Hematopoietic multipotent progenitor cell treated with erythropoietin and hydrocortisone succinate and interleukin-3 and kit ligand, for 4 days (in vitro differentiated cells): ENCODE measurements at regions not wholly inside any gene's neighbourhood (a gene's known extent, or its start where the extent isn't known, plus 50 kb on each side); places are given as distances from the start of the nearest gene placed in this dataset.

Experiments
- DNase-seq: peaks from one replicate; pipeline ENCODE4 v3.0.0-alpha.2; 2015

DNA sequence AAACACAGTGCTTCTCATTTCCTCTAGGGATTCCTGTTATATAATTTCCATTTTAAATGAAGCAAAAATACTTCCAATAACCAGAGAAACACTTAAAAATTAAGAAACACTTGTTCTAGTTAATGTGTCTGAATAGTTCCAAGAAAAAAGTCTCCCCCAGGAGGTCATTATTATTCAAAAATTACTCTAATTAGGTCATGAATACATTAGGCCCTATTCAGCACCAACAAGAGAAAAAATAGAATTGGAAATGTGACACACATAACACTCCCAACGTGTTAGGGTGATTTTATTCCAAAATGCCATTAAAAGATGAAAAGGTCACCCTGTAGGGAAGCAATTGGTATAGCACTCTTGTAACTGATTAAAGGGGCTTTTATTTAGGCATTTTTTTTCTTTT lies 382.1 kb downstream of the TUSC7 start:
- no peak for DNase-seq

GRCh38 chr3:117096549-117096948 lies 387.0 kb downstream of the TUSC7 start:
- DNase-seq: no peak

DNA sequence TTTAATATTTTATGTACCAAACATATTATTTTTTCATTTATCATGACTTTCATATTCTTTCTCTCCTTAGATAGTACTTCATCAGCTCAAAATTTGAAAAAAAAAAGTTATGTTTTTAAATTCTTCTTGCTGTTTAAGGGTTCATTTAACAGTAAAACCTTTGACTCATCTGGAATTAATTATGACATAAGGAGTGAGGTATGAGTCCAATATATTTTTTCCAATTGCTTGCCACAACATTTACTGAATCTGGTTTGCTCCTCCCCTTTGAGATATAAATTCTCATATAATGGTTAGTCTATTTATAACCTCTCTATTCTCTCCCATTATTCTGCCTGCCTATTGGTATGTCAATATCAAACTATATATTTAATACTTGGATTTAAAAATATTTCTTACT lies 387.8 kb downstream of the TUSC7 start:
- DNase-seq: no peak

- no peak for DNase-seq
These were observed 392.1 kb downstream of the TUSC7 start for GRCh38 chr3:117101697-117102096.

- no peak for DNase-seq
These were observed 392.8 kb downstream of the TUSC7 start for GRCh38 chr3:117102426-117102825.

DNA sequence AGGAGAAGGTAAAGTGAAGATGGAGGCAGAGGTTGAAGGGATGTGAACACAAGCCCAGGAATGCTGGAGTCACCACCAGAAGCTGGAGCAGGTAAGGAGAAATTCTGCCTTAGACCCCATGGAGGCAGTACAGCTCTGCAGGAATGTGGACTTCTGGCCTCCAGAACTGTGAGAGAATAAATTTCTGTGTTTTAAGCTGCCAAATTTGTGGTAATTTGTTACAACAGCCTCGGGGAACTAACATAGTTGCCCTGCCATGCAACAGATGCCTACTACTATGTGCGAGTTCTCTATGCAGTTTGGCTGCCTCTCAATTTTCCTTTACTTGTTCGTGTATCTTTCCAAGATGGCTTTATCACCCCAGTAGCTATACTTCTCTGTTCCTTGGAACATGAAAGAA lies 394.1 kb downstream of the TUSC7 start:
- DNase-seq: no peak

DNA sequence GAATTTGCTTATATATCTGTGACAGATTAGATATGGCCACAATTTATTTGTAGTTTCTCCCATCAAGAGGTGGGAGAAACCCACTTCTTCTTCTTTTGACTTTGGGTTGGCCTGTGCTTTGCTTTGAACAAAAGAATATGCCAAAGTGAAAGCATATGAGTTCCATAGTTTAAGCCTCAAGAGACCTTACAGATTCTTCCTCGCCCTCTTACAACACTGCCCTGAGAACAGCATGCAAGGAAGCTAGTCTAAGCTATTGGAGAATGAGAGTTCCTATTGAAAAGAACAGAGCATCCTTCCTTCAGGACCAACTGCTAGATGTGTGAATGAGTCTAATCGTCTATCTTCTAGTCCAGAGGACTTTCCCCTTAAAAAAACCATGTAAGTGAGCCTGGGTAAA lies 394.8 kb downstream of the TUSC7 start:
- no peak for DNase-seq

GRCh38 chr3:117104792-117105191 lies 395.2 kb downstream of the TUSC7 start:
- DNase-seq: no peak

DNA sequence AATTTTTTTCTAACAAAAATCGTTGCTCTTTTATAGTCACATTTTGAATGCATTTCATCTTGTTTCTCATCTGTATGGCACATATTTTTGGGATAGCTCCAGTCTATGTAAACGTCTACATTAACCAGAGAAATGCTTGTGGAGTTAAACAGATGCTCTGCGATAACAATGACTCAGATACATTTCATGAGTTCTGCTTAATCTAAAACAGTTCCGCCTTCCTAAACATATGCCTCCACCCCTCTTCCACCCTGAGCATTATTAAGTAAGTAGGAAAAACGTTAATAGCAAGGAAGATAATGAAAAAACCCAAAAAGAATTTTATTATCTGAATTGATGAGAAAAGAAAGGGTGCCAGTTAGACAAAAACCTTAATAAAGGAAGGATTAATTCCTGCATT lies 396.1 kb downstream of the TUSC7 start:
- no peak for DNase-seq

DNA sequence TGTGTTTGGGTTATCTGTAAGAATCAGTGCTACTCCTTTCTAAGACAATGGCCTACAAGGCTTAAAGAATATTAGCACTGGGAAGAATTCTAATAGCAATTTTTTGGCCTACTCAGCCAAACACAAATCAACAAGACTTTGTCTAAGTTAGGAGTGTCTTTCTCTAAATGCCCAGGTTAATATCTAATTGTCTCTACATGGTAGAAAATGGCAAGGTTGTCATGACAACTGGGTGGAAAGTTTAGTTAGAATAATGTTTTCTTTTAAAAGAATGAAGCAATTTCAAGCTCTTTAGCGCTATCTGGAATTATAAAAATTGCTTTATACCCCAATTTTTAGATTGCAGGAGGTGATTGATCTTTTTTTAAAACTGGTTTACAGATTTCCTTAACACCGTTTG lies 396.8 kb downstream of the TUSC7 start:
- DNase-seq: no peak

DNA sequence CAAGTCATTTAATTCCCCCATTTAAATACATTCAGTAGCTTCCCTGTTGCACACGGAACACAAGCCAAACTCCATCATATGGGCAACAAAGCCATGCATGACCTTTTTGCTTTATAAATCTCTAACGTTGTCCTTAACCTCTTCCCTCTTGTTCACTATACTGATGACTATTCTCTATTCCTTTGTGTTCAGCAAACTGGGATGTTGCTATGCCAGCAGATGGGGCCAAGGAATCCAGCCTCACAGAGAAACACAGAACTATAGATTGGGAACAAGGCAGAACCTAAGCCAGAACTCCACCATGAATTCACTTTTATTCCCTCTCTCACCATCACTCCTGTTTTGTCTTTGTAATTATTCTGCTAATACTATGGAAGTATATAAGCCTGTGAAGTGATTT lies 398.4 kb downstream of the TUSC7 start:
- no peak for DNase-seq

DNA sequence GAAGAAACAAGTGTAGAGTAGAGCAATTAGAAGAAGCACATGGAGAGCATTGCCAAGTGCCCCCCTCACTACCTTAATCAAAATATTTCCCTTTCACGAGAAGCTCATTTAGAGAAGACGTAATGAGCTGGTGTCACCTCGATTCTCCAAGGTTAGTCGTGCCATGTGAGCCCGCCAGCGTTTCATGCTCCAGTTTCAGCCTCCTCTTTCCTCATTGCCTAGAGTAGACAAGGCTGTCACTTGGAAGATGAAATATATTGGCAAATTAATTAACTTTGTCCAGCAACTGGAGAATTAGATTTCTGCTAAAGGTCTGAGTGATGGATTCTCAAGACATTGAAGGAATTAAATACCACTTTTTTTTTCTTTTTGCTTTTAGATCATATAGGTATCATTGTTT lies 399.6 kb downstream of the TUSC7 start:
- no peak for DNase-seq

- DNase-seq: no peak
These were observed 405.1 kb downstream of the TUSC7 start for GRCh38 chr3:117114517-117115265.

DNA sequence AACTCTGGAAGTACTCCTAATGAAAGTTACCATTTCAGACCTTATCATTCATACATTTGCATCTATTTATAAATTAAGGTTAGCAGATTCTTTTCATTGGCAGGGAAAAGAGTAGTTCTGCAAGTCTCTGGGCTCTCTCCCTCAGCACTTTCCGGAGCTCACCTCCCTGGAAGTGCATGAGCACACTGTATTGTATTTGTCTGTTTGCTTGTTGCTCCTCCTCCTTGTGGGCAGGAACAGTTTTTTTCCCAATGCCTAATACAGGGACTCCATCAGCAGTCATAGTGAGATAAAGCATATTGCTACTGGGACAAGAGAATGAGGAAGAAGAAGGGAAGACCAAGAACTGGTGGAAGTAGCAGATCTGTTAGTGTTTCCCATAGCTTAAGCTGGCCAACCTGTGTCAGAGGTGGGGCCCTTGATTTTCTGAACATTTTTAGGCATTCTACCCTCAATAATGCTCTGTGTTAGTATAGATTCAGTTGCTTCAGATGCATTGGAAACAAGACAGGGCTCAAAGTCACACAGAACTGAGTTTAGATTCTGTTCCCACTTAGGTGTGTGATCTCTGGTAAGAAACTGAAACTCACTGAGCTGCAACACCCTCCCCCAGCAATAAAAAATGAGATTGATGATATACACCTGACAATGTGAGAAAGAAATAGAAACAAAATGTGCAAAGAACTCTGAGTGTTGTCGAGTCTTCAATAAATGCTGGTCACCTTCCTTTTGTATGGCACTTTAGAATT lies 407.8 kb downstream of the TUSC7 start:
- no peak for DNase-seq

DNA sequence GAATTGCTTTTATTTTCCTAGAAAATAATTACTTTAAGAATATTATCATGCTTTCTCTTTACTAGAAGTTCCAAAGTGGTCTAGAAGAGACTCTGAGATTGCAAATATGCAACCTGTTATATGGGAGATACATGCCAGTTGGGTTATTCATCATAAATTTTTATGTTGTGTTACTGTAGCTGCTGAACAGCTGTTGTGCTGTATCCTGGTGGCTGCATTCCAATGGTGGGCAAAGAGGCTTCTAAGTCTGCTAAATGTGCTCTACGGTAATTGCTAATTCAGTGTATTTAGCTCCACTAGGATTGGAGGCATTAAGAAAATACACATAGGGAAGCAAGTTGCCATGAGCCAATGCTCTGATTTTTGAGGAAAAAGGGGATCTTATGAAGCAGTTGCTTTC lies 409.0 kb downstream of the TUSC7 start:
- DNase-seq: no peak

DNA sequence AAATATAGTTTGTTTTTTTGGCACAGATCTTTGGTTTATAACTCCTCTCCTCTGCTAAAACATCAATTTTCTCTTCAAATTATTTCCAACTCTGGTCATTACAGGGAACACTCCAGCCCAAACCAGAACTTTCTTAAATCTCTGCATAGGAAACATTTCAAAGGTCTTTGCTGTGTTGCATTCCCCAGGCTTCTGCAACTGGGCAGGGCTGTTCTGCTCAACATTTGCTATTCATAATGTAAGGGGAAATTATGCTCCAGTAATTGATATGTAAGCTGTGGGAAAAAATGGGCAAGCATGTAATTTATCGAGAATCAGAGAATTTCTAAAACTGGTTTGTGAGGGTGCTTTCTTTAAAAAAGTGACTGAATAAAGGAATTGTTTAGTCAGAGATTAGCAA lies 410.4 kb downstream of the TUSC7 start:
- no peak for DNase-seq

DNA sequence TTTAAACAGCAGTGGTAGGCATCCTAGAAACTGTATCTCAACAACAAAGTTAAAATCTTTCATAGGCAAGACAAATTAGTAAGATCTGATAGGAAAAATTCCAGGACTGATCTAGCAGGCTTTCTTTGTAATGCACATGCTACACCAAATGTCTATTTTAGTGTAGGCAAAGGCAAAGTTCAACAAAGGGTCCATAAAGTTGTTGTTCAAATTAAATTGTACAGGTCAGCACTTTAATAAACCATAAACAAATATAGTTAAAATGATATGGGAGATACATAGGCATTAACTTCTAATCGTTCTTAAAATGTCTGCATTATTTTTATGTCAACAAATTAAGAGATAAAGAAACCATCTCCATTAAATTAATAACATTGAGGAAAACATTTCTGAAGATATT lies 413.0 kb downstream of the TUSC7 start:
- no peak for DNase-seq

DNA sequence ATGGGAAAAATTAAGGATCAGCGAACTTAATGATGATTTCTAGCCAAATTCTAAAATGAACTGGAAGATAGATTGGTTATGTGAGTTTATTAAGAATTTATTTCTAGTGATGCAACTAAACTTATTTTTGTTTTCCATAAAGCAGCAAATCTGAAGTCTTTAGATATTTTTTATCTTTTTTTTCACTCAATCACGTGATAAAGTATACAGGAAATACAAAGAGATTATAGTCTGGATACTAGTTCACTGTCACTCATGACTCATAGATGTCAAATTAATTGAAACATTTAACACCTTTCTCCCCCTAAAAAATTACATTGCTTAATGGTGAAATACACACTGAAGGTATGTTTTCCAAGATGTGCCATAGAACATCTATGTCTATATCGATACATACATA lies 416.9 kb downstream of the TUSC7 start:
- no peak for DNase-seq

DNA sequence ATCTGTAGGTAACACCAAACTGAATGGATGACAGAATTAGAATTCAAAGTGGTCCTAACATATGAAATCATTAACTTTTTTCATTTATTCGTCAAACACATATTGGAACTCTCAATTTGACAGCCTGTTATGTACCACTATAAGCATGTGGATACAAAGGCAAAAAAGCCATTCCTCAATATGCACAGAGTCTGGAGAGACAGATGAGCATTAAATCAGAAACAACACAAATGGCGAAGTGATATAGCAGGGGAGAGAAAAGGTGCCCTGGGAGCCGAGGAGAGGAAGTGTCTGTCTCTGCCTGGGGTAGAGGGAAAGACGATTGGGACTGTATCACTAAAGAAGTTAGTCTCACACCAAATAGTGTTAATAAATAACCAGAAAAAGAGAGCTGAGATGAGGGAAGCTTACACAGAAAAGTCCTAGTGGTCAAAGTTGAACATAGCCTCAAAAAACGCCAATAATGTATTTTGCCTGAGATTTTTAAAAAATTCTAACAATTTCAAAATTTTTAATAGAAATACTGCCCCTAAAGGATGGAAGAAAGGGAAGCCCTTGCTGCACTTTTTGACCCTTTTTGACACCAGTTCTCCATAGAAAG lies 417.5 kb downstream of the TUSC7 start:
- DNase-seq: no peak

DNA sequence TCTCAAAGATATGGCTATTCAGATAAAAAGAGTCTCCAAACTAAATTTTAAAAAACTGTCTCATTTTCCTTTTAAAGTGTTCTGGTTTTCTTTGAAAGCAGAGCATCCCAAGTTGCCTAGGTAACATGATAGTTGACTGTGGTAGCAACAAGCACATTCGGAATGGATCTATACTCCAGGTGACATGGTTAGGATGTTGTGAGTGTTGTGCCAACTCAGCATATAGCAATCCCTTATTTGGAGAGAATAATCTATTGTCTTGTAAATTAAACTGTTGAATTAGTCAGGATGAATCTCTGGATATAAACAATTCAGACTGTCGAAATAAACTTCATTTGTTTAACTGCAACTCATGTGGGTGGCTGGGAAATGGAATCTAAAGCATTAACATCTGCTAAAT lies 418.6 kb downstream of the TUSC7 start:
- DNase-seq: no peak

DNA sequence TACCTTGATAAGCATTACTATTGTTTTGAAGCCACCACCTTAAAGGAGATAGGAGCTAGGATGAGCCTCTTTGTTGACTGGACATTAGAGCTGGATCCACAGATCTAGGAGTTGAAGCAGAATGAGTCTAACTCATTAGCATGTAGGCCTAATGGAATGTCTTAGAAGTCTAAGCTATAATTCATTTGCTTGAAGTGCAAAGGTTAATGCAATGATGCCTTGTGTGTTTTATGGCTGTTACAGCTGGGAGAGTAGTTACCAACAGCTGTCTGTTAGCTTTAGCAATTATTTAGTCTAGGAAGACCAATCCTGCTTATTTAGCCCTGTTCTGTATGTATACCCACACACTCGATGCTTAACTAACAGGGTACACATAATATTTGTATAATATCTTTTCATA lies 419.3 kb downstream of the TUSC7 start:
- no peak for DNase-seq

- no peak for DNase-seq
These were observed 419.9 kb downstream of the TUSC7 start for GRCh38 chr3:117129516-117129915.

GRCh38 chr3:117130222-117130621 lies 420.6 kb downstream of the TUSC7 start:
- DNase-seq: no peak

- DNase-seq: no peak
These were observed 421.7 kb downstream of the TUSC7 start for GRCh38 chr3:117131259-117131658.
